SU-DHL-6 (cell line): ENCODE measurements at regions not wholly inside any gene's neighbourhood (a gene's known extent, or its start where the extent isn't known, plus 50 kb on each side); places are given as distances from the start of the nearest gene placed in this dataset.

Source experiments
- H2AFZ ChIP-seq: fragments of 200-600 bp; sonication (generic); 2 replicates; pipeline ENCODE4 v1.6.1; 2014; ENCODE audit warnings: low read depth, mild to moderate bottlenecking, moderate library complexity, mixed read lengths, antibody characterized with exemption, low read length; ENCODE audit not compliant: severe bottlenecking
- H3F3A ChIP-seq: fragments of 200-600 bp; shearing (Covaris generic); 2 replicates; pipeline ENCODE4 v1.6.0; 2016; ENCODE audit warnings: antibody characterized with exemption, mild to moderate bottlenecking; ENCODE audit not compliant: insufficient read depth
- H3K27ac ChIP-seq: fragments of 200-600 bp; sonication (generic); 2 replicates; pipeline ENCODE4 v1.5.1; 2016; ENCODE audit warnings: low read depth, mild to moderate bottlenecking, low read length, moderate library complexity, mixed read lengths
- H3K27me3 ChIP-seq: fragments of 200-600 bp; sonication (generic), shearing (Covaris generic); 2 replicates; pipeline ENCODE4 v1.6.0; 2014; ENCODE audit warnings: mild to moderate bottlenecking, low read length
- H3K36me3 ChIP-seq: fragments of 200-600 bp; sonication (generic); 2 replicates; pipeline ENCODE4 v1.6.1; 2014; ENCODE audit warnings: mild to moderate bottlenecking, low read length, mixed read lengths
- H3K4me2 ChIP-seq: fragments of 300-600, 200-600 bp; shearing (Covaris generic), sonication (generic); 2 replicates; pipeline ENCODE4 v1.6.0; 2014; ENCODE audit warnings: low read length, low read depth, mild to moderate bottlenecking; ENCODE audit not compliant: poor library complexity, severe bottlenecking
- H3K4me3 ChIP-seq: fragments of 200-600 bp; sonication (generic); 2 replicates; pipeline ENCODE4 v1.5.1; 2014; ENCODE audit warnings: antibody characterized with exemption, low read length, mild to moderate bottlenecking, mixed read lengths; ENCODE audit not compliant: insufficient read depth, poor library complexity, severe bottlenecking
- H3K79me2 ChIP-seq: fragments of 200-600 bp; sonication (generic); 2 replicates; pipeline ENCODE4 v1.6.1; 2014; ENCODE audit warnings: mild to moderate bottlenecking, low read length, moderate library complexity; ENCODE audit not compliant: insufficient read depth
- H3K9ac ChIP-seq: fragments of 200-600 bp; sonication (generic); 2 replicates; pipeline ENCODE4 v1.7.0; 2014; ENCODE audit warnings: mild to moderate bottlenecking, low read length
- H3K9me2 ChIP-seq: fragments of 200-600 bp; sonication (generic); replicated peaks from 2 replicates; pipeline ENCODE4 v1.6.1; 2014; ENCODE audit warnings: low read length; ENCODE audit not compliant: insufficient read depth
- H3K9me3 ChIP-seq: fragments of 200-600 bp; sonication (generic); 2 replicates; pipeline ENCODE4 v1.6.1; 2014; ENCODE audit warnings: low read length, mixed read lengths; ENCODE audit not compliant: insufficient read depth
- H4K20me1 ChIP-seq: fragments of 200-600 bp; sonication (generic); 2 replicates; pipeline ENCODE4 v1.6.1; 2014; ENCODE audit warnings: low read depth, mild to moderate bottlenecking, antibody characterized with exemption, low read length, moderate library complexity, mixed read lengths
- CTCF ChIP-seq: fragments of 200-600 bp; sonication (generic); IDR thresholded peaks from one replicate; pipeline ENCODE4 v1.5.1; 2017; ENCODE audit warnings: antibody characterized with exemption, mild to moderate bottlenecking, low read length, moderate library complexity; ENCODE audit not compliant: insufficient read depth, poor library complexity, severe bottlenecking
- EZH2phosphoT487 ChIP-seq: fragments of 200-600 bp; sonication (generic), shearing (Covaris generic); conservative IDR thresholded peaks from 2 replicates; pipeline ENCODE4 v1.6.1; 2018; ENCODE audit warnings: mild to moderate bottlenecking, antibody characterized with exemption, low read length, moderate library complexity, mixed read lengths

GRCh38 chr2:150705767-150706166, 218.3 kb upstream of the RND3 start:
- H3K9me2 ChIP-seq = no peaks in the 10 kb centered on the region
- no peaks in the 10 kb centered on the region for H3K9me3 ChIP-seq
- TF ChIP-seq EZH2phosphoT487 (no peak), CTCF (no peak)
- H3K4me3 ChIP-seq = no peak overlapping the region
- no peaks in the 10 kb centered on the region for H3K27me3 ChIP-seq
- no peak overlapping the region for H3K9ac ChIP-seq
- H2AFZ ChIP-seq = no peak overlapping the region
- no peaks in the 10 kb centered on the region for H3F3A ChIP-seq
- H4K20me1 ChIP-seq = no peaks in the 10 kb centered on the region
- H3K79me2 ChIP-seq = no peaks in the 10 kb centered on the region
- no peak overlapping the region for H3K27ac ChIP-seq
- no peak overlapping the region for H3K4me2 ChIP-seq
- H3K36me3 ChIP-seq = no peaks in the 10 kb centered on the region

DNA sequence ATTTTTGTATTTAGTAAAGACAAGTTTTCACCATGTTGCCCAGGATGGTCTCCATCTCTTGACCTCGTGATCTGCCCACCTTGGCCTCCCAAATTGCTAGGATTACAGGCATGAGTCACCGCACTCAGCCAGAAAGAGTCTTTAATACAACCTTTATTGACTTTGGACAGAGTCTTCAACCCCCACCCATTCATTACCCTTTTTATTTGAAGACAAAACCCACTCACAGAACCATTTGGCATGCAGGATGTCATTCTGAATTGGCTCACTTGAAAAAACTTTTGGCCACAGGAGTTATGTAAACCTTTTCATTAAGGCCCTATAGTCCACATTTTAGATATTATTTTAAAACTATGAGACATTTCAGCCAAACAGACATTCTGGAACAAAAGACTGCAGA, 217.9 kb upstream of the RND3 start:
- H3F3A ChIP-seq = no peaks in the 10 kb centered on the region
- H3K27me3 ChIP-seq = no peaks in the 10 kb centered on the region
- no peak overlapping the region for H3K27ac ChIP-seq
- no peak overlapping the region for H3K4me3 ChIP-seq
- no peaks in the 10 kb centered on the region for H3K36me3 ChIP-seq
- no peaks in the 10 kb centered on the region for H3K9me2 ChIP-seq
- no peaks in the 10 kb centered on the region for H3K9me3 ChIP-seq
- no peaks in the 10 kb centered on the region for H3K79me2 ChIP-seq
- TF ChIP-seq CTCF = no peak
- TF ChIP-seq EZH2phosphoT487 = no peak
- H4K20me1 ChIP-seq = no peaks in the 10 kb centered on the region
- H3K4me2 ChIP-seq = no peak overlapping the region
- H2AFZ ChIP-seq = no peak overlapping the region
- H3K9ac ChIP-seq = no peak overlapping the region

- Histone ChIP-seq H4K20me1 (no peaks in the 10 kb centered on the region), H3K4me2 (no peak overlapping the region), H3K9ac (no peak overlapping the region), H3K27me3 (no peaks in the 10 kb centered on the region), H3K36me3 (no peaks in the 10 kb centered on the region), H3K9me3 (no peaks in the 10 kb centered on the region), H3F3A (no peaks in the 10 kb centered on the region), H3K79me2 (no peaks in the 10 kb centered on the region), H3K27ac (no peak overlapping the region), H2AFZ (no peak overlapping the region), H3K9me2 (no peaks in the 10 kb centered on the region), H3K4me3 (no peak overlapping the region)
- TF ChIP-seq EZH2phosphoT487 = no peak
- no peak for TF ChIP-seq CTCF
Observed at GRCh38 chr2:150702791-150703190, 215.3 kb upstream of the RND3 start.
